ENCODE measurements at regions not wholly inside any gene's neighbourhood (a gene's known extent, or its start where the extent isn't known, plus 50 kb on each side); places are given as distances from the start of the nearest gene placed in this dataset.

GRCh38 chr3:27596334-27596841 lies 112.2 kb upstream of the SLC4A7 start:
- CTCF ChIA-PET (ENCODE audit: low intra/inter-chr PET ratio), result no interaction called here
- ATAC-seq, result no peak
- Histone ChIP-seq H2AFZ (ENCODE audit: low read depth, low read length) (no peak overlapping the region), H3K27ac (ENCODE audit: extremely low read depth, low read depth, low read length) (no peak overlapping the region), H3K4me1 (replicated peaks in 1 of 2; ENCODE audit: control insufficient read depth in 2 of 2, insufficient read depth in 2 of 2, low read length in 2 of 2) (no peaks in the 10 kb centered on the region), H3K9me3 (replicated peaks; ENCODE audit: control insufficient read depth, insufficient read depth, low read depth, low read length) (no peaks in the 10 kb centered on the region), H3K9ac (ENCODE audit: insufficient read depth in 1 of 2, low read depth in 2 of 2, low read length in 2 of 2) (no peak overlapping the region), H3K36me3 (ENCODE audit: control insufficient read depth, insufficient read depth, low read length) (no peaks in the 10 kb centered on the region), H3K27me3 (ENCODE audit: control insufficient read depth in 2 of 2, insufficient read depth in 2 of 2, low read length in 2 of 2) (no peaks in the 10 kb centered on the region), H3K4me2 (ENCODE audit: insufficient read depth, low read length) (no peak overlapping the region), H3K9me1 (ENCODE audit: control insufficient read depth, insufficient read depth, low read length) (no peaks in the 10 kb centered on the region), H3K79me2 (ENCODE audit: control insufficient read depth, insufficient read depth, low read length) (no peaks in the 10 kb centered on the region), H4K20me1 (replicated peaks; ENCODE audit: control insufficient read depth, insufficient read depth, low read length) (no peaks in the 10 kb centered on the region), H3K4me3 (no peak overlapping the region)
- in situ Hi-C loops (cut with MboI) (no loop called here), intact Hi-C loops (cut with micrococcal nuclease) (no loop called here)
- no peak for DNase-seq (ENCODE audit: extremely low read depth in 1 of 4, low spot score in 3 of 4)
- POLR2A ChIA-PET, result no interaction called here
- BruUV-seq (replicated peaks), result no TSS peak
- 1% methylated on average over 3 of the region's 3 CpGs for WGBS (ENCODE audit: insufficient coverage, low coverage, missing lambda C conversion rate)
- no peak for FAIRE-seq
- TF ChIP-seq ZNF77 (CRISPR knock-in tag; IDR thresholded peaks at IDR 0.05) (no peak), CSDE1 (IDR thresholded peaks at IDR 0.05) (no peak), HMG20B (CRISPR knock-in tag; IDR thresholded peaks at IDR 0.05) (no peak), HINFP (tag; conservative IDR thresholded peaks at IDR 0.05; ENCODE audit: low read depth) (no peak)
- TF ChIP-seq, protein P1, sequence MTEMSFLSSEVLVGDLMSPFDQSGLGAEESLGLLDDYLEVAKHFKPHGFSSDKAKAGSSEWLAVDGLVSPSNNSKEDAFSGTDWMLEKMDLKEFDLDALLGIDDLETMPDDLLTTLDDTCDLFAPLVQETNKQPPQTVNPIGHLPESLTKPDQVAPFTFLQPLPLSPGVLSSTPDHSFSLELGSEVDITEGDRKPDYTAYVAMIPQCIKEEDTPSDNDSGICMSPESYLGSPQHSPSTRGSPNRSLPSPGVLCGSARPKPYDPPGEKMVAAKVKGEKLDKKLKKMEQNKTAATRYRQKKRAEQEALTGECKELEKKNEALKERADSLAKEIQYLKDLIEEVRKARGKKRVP (CRISPR knock-in tag; IDR thresholded peaks at IDR 0.05), result no peak
- TF ChIP-seq, protein P2, sequence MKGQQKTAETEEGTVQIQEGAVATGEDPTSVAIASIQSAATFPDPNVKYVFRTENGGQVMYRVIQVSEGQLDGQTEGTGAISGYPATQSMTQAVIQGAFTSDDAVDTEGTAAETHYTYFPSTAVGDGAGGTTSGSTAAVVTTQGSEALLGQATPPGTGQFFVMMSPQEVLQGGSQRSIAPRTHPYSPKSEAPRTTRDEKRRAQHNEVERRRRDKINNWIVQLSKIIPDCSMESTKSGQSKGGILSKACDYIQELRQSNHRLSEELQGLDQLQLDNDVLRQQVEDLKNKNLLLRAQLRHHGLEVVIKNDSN (CRISPR knock-in tag; IDR thresholded peaks at IDR 0.05), result no peak
- TF ChIP-seq, protein P3, sequence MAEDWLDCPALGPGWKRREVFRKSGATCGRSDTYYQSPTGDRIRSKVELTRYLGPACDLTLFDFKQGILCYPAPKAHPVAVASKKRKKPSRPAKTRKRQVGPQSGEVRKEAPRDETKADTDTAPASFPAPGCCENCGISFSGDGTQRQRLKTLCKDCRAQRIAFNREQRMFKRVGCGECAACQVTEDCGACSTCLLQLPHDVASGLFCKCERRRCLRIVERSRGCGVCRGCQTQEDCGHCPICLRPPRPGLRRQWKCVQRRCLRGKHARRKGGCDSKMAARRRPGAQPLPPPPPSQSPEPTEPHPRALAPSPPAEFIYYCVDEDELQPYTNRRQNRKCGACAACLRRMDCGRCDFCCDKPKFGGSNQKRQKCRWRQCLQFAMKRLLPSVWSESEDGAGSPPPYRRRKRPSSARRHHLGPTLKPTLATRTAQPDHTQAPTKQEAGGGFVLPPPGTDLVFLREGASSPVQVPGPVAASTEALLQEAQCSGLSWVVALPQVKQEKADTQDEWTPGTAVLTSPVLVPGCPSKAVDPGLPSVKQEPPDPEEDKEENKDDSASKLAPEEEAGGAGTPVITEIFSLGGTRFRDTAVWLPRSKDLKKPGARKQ (CRISPR knock-in tag; IDR thresholded peaks at IDR 0.05), result no peak
